Tibial nerve (tissue), 4 donors: ENCODE measurements at regions not wholly inside any gene's neighbourhood (a gene's known extent, or its start where the extent isn't known, plus 50 kb on each side); places are given as distances from the start of the nearest gene placed in this dataset.

Source experiments
- EP300 ChIP-seq, 2 donors: sonication (generic); formaldehyde crosslinking; IDR thresholded peaks; one replicate each; pipeline ENCODE4 v1.6.1; 2017; ENCODE audit warnings: antibody characterized with exemption in 2 of 2, mild to moderate bottlenecking in 1 of 2
- TF ChIP-seq, protein P1 (sequence below), 5 experiments: fragments of 200-600 bp in 3 of 5; fragments of 450-650 bp in 2 of 5; sonication (generic) in 3 of 5; IDR thresholded peaks; one replicate each; pipeline ENCODE4 v1.5.1; 2016 to 2019; ENCODE audit warnings: antibody characterized with exemption in 5 of 5, mild to moderate bottlenecking in 3 of 5, moderate library complexity in 2 of 5

DNA sequence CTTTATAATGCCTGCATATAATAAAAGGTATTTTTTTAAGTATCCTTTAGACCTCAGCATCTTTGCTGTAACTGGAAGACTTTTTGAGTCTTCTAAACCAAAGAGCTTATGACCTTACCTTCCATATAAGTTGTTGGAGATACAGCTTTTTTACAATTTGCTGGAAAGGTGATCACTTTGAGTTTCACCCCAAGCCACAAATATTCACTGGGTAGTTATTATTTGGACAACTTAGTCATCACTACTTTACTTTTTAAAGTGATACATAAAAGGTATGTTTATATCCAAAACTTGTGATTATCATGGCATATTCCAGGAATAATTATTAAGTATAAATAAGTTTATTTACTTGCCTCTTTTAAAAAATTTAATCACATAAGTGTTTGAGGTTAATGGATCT, 246.7 kb upstream of the NRIP1 start:
- no peak for TF ChIP-seq EP300 (IDR thresholded peaks at IDR 0.05)
- TF ChIP-seq, protein P1, sequence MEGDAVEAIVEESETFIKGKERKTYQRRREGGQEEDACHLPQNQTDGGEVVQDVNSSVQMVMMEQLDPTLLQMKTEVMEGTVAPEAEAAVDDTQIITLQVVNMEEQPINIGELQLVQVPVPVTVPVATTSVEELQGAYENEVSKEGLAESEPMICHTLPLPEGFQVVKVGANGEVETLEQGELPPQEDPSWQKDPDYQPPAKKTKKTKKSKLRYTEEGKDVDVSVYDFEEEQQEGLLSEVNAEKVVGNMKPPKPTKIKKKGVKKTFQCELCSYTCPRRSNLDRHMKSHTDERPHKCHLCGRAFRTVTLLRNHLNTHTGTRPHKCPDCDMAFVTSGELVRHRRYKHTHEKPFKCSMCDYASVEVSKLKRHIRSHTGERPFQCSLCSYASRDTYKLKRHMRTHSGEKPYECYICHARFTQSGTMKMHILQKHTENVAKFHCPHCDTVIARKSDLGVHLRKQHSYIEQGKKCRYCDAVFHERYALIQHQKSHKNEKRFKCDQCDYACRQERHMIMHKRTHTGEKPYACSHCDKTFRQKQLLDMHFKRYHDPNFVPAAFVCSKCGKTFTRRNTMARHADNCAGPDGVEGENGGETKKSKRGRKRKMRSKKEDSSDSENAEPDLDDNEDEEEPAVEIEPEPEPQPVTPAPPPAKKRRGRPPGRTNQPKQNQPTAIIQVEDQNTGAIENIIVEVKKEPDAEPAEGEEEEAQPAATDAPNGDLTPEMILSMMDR (IDR thresholded peaks at IDR 0.05): no peak
